Aorta (tissue), 5 donors: ENCODE measurements at regions not wholly inside any gene's neighbourhood (a gene's known extent, or its start where the extent isn't known, plus 50 kb on each side); places are given as distances from the start of the nearest gene placed in this dataset.

Experiments used
- ATAC-seq: fragments of 200-7000 bp; cut with Tn5 transposase; one replicate; pipeline ENCODE4 v1.9.1; 2022; ENCODE audit warnings: moderate library complexity; ENCODE audit not compliant: low FRiP score
- DNase-seq, 2 donors: peaks; one replicate each; pipeline ENCODE4 v3.0.0-alpha.2; 2020
- H3K27ac ChIP-seq, 2 donors: one replicate each; pipeline ENCODE4 v1.5.1; 2013; ENCODE audit warnings: low read length in 2 of 2, mild to moderate bottlenecking in 2 of 2, moderate library complexity in 2 of 2, control low read depth in 1 of 2, inconsistent platforms in 1 of 2, low read depth in 1 of 2
- H3K27me3 ChIP-seq, 2 donors: one replicate each; pipeline ENCODE4 v1.6.1; 2013; ENCODE audit warnings: control low read depth in 1 of 2, low read length in 1 of 2, mild to moderate bottlenecking in 1 of 2, moderate library complexity in 1 of 2; ENCODE audit not compliant: insufficient read depth in 2 of 2, control insufficient read depth in 1 of 2
- H3K36me3 ChIP-seq, 2 donors: one replicate each; pipeline ENCODE4 v1.6.1; 2013; ENCODE audit warnings: control low read depth in 1 of 2, low read length in 1 of 2, mild to moderate bottlenecking in 1 of 2; ENCODE audit not compliant: insufficient read depth in 2 of 2, control insufficient read depth in 1 of 2
- H3K4me1 ChIP-seq, 2 donors: one replicate each; pipeline ENCODE4 v1.6.1; 2013; ENCODE audit warnings: low read length in 2 of 2, control low read depth in 1 of 2, mild to moderate bottlenecking in 1 of 2, moderate library complexity in 1 of 2; ENCODE audit not compliant: insufficient read depth in 2 of 2, control insufficient read depth in 1 of 2
- H3K4me3 ChIP-seq, 2 donors: one replicate each; pipeline ENCODE4 v1.5.1; 2013; ENCODE audit warnings: low read length in 2 of 2, control low read depth in 1 of 2, mild to moderate bottlenecking in 1 of 2
- H3K9me3 ChIP-seq: one replicate; pipeline ENCODE4 v1.6.1; 2013; ENCODE audit warnings: mild to moderate bottlenecking, low read length; ENCODE audit not compliant: control insufficient read depth
- WGBS, 2 donors: extraction: QIAGEN DNeasy Blood & Tissue Kit; methylation state at CpG; one replicate each; pipeline ENCODE4 v1.1.7; 2013; 5-methylcytosine and 5-hydroxymethylcytosine counted together
- intact Hi-C, 2 donors: fragments of 100-400 bp; cut with DNase I; formaldehyde crosslinking; loops; one replicate each; pipeline versions ENCODE4 v1.14.2 to v1.15.0; 2022
- donor health status: healthy with polysubstance abuse.
- donor health status: Bipolar disorder and iron deficiency.
- donor health status: DM: no; HTN: no; CAD: no.
- donor health status: DM: no; HTN: no; CAD: no.
- donor health status: DM: yes; HTN: yes; CAD: no.

DNA sequence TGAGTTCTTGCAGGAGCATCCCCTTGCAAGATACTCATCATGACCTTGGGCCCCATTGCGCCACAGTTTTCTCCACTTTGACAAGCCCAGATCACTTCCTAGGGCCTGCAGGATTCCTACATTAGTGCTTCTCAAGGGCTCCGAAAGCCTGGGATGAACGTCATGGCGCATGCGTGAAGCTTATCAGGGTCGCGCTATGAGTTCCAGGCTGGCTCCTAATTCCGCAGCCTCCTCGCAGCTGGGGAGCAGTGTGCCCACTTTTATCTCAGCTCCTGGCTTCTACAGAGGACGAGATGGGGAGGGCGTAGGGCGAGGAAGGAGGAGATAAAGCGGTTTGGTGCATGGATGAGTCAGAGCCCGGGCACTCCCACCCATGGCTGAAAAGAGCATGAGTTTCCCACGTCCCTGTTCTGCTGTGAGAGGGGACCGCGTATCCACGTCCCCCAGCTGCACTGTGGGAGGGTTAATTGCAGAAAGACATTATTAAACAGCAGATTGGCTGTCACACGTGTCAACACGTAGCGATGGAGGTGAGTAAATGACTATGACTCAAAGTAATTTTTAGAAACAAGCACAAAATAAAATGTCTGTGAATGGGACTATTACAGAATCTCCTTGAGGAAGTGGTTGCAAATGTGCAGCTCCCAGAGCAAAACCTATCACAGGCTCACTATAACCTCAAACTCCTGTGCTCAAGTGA is 72.9 kb upstream of the DSP start:
- Histone ChIP-seq H3K27me3 (no peaks in the 10 kb centered on the region), H3K27ac (no peak overlapping the region), H3K4me1 (no peaks in the 10 kb centered on the region), H3K9me3 (no peaks in the 10 kb centered on the region), H3K36me3 (no peaks in the 10 kb centered on the region), H3K4me3 (no peak overlapping the region)
- 15 to 20% methylated on average over 21 of the region's 21 CpGs for WGBS, 2 donors
- no peak for DNase-seq
- intact Hi-C loops: no loop called here
- peak; percentile 50 for ATAC-seq

DNA sequence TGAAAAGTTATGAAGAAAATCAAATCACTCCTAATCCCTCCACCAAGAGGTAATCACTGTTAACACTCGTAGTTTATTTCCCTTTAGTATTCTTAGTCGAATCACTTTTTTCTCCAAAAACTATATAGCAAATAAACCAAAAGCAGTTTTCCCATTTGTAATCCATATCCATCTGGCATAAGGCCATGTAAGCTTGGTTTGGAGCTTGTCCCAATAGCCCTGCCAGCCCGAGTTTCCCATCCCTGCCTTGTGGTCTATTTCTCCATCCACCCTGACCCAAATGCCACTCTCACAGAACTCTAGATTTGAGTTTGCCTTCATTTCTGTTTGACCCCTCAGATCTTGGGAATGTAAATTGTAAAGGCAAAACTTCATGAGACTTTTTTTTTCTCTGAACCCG is 71.8 kb upstream of the DSP start:
- Histone ChIP-seq H3K4me3 (no peak overlapping the region), H3K36me3 (no peaks in the 10 kb centered on the region), H3K9me3 (no peaks in the 10 kb centered on the region), H3K4me1 (no peaks in the 10 kb centered on the region), H3K27me3 (no peaks in the 10 kb centered on the region), H3K27ac (no peak overlapping the region)
- intact Hi-C loops: no loop called here
- DNase-seq (no peak), ATAC-seq (no peak)
- 30 to 38% methylated on average over 4 of the region's 4 CpGs for WGBS, 2 donors

DNA sequence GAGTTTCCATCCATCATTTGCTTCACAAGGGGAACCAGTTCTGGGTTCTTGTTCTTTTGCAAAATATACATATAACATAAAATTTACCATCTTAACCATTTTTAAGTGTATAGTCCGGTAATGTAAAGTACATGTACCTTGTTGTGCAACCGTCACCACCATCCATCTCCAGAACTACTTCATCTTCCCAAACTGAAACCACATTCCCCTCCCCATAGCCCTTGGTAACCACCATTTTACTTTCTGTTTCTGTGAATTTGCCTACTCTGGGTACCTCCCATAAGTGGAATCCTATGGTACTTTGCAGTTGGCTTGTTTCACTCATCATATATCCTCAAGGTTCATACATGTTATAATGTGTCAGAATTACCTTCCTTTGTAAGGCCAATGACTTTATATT is 70.3 kb upstream of the DSP start:
- intact Hi-C loops: no loop called here
- WGBS, 2 donors: 94% methylated on average over 2 of the region's 2 CpGs
- H3K27me3 ChIP-seq: no peaks in the 10 kb centered on the region
- DNase-seq (no peak), ATAC-seq (no peak)
- H3K9me3 ChIP-seq: no peaks in the 10 kb centered on the region
- no peak overlapping the region for H3K27ac ChIP-seq
- no peaks in the 10 kb centered on the region for H3K36me3 ChIP-seq
- no peaks in the 10 kb centered on the region for H3K4me1 ChIP-seq
- no peak overlapping the region for H3K4me3 ChIP-seq

DNA sequence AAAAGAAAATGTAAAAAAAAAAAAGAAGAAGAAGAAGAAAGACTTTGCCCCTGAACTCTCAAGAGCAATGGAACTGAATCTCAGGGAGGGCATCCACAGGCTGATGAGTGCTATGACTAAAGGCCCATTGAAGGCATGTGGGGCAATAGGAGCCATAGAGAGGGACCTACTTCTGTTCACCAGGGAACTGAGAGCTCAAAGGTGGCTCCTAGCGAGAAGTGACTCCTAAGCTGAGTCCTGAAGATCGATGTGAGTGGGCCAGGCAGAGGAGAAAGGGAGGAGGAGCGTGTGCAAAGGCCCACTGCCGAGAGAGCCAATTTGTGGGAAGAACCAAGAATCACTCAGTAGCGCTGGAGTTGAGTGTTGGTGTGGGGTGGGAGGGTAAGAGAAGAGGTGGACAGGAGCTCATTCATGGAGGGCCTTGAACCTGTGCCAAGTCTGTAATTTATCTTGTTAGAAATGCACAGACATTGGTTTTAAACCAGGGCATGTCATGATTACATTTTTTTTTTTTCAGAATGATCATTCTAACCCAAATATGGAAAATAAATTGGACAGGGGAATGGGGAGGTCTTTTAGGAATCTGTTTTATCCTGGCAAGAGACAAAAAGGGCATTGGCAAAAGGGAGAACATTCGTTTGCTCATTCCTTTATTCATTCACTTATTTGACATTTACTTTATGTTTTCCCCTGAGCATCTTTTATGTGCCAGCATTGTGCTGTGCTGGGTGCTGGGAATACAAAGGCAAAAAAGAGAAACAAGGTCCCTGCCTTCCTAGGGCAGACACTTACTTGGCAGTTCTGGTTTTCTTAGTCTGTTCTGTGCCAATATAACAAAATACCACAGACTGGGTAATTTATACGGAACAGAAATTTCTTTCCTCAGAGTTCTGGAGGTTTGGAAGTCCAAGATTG is 67.4 kb upstream of the DSP start:
- Histone ChIP-seq H3K27me3 (no peaks in the 10 kb centered on the region), H3K4me1 (no peaks in the 10 kb centered on the region), H3K27ac (no peak overlapping the region), H3K9me3 (no peaks in the 10 kb centered on the region), H3K4me3 (no peak overlapping the region), H3K36me3 (no peaks in the 10 kb centered on the region)
- DNase-seq (no peak), ATAC-seq (no peak)
- WGBS, 2 donors: 74 to 76% methylated on average over 7 of the region's 7 CpGs
- intact Hi-C loops: no loop called here

DNA sequence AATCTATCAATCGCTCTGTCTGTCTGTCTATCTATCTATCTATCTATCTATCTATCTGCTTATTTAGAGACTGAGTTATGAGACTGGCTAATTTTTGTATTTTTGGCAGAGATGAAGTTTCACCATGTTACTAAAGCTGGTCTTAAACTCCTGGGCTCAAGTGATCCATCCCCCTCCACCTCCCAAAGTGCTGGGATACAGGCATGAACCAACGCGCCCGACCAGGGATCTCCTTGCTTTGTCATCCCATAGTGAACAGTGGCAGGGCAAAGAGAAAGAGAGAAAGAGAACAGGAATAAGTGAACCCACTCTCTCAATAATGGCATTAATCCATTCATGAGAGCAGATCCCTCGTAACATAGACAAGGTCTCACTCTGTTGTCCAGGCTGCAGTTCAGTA is 66.4 kb upstream of the DSP start:
- H3K27me3 ChIP-seq: no peaks in the 10 kb centered on the region
- no peaks in the 10 kb centered on the region for H3K4me1 ChIP-seq
- H3K9me3 ChIP-seq: no peaks in the 10 kb centered on the region
- no peak overlapping the region for H3K27ac ChIP-seq
- 93 to 97% methylated on average over 5 of the region's 5 CpGs for WGBS, 2 donors
- H3K36me3 ChIP-seq: no peaks in the 10 kb centered on the region
- intact Hi-C loops: no loop called here
- ATAC-seq: no peak
- no peak for DNase-seq
- no peak overlapping the region for H3K4me3 ChIP-seq

DNA sequence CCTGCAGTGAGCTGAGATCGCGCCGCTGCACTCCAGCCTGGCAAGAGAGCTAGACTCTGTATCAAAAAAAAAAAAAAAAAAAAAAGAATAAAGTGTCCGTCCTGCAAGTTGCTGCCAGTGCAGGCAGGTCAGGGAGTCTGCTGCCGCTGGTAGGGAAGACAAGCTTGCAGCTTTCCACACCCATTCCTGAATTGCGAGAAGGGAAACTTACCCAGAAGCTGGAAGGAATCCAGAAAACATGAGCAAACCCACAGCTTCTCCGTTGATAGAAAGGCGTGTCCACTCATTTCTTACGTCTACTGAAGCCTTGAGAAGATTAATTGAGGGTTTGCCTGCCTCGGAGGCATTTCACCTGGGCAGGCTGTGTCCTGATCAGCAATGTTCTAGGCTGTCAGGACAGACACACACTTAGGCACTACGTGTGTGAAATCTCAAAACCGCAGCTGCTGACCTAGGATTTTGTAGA is 61.6 kb upstream of the DSP start:
- no peaks in the 10 kb centered on the region for H3K4me1 ChIP-seq
- no peak overlapping the region for H3K27ac ChIP-seq
- no peaks in the 10 kb centered on the region for H3K27me3 ChIP-seq
- ATAC-seq (no peak), DNase-seq (no peak)
- no peaks in the 10 kb centered on the region for H3K9me3 ChIP-seq
- no peak overlapping the region for H3K4me3 ChIP-seq
- no peaks in the 10 kb centered on the region for H3K36me3 ChIP-seq
- WGBS, 2 donors: 47 to 53% methylated on average over 12 of the region's 12 CpGs
- intact Hi-C loops: no loop called here

DNA sequence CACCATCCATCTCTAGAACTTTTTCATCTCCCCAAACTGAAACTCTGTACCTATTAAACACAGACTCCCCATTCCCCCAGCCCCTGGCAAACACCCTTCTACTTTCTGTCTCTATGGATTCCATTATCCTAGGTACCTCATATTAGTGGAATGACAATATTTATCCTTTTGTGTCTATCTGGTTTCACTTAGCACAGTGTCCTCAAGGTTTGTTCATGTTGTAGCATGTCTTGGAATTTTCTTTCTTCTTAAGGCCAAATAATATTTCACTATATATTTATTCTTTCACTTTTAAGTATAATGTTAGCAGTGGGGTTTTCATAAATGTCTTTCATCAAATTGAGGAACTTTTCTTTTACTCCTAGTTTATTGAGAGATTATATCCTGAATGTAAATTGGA is 56.8 kb upstream of the DSP start:
- Histone ChIP-seq H3K36me3 (no peaks in the 10 kb centered on the region), H3K27ac (no peak overlapping the region), H3K9me3 (no peaks in the 10 kb centered on the region), H3K27me3 (no peaks in the 10 kb centered on the region), H3K4me1 (no peaks in the 10 kb centered on the region), H3K4me3 (no peak overlapping the region)
- intact Hi-C loops: no loop called here
- DNase-seq (no peak), ATAC-seq (no peak)

DNA sequence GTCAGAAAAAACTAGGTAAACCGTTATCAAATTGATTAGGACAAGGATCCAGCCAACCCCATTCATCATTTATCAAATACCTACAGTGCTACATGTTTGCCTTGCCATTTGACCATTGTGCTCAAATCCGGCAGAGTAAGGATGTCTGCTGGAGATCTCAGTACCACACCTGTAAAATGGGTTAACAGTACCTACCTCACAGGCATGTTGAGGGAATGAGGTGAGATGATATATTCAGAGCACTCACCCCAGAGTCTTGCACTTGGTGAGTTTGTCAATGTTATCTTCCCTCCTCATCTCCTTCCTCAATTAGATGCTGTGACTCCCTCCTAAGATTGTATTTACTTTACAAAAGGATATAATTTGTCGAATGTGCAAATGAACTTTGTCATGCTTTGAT is 54.5 kb upstream of the DSP start:
- ATAC-seq: no peak
- H3K36me3 ChIP-seq: no peaks in the 10 kb centered on the region
- 82 to 88% methylated on average over 3 of the region's 3 CpGs for WGBS, 2 donors

DNA sequence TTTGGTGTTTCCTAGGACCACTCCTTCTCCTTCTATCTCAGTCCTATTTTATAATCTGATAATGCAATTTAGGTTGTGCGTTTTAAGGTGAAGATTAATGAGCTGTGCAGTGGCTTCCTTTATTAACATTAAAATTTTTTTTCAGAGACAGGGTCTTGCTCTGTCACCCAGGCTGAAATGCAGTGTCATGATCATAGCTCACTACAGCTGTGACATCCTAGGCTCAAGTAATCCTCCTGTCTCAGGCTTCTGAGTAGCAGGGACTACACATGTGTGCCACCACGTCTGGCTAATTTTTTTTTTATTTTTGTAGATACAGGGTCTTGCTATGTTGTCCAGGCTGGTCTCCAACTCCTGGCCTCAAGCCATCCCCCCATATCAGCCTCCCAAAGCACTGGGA is 53.0 kb upstream of the DSP start:
- ATAC-seq (no peak), DNase-seq (no peak)
- H3K36me3 ChIP-seq: no peaks in the 10 kb centered on the region
- 63 to 71% methylated on average over 2 of the region's 2 CpGs for WGBS, 2 donors
- H3K9me3 ChIP-seq: no peaks in the 10 kb centered on the region
- no peak overlapping the region for H3K27ac ChIP-seq
- H3K4me1 ChIP-seq: no peaks in the 10 kb centered on the region
- no peak overlapping the region for H3K4me3 ChIP-seq
- intact Hi-C loops: no loop called here
- no peaks in the 10 kb centered on the region for H3K27me3 ChIP-seq

More for the DNA sequence above, 54.5 kb upstream of the DSP start:
- Histone ChIP-seq H3K9me3 (no peaks in the 10 kb centered on the region), H3K4me3 (no peak overlapping the region), H3K4me1 (no peaks in the 10 kb centered on the region), H3K27ac (no peak overlapping the region), H3K27me3 (no peaks in the 10 kb centered on the region)
- no peak for DNase-seq
- intact Hi-C loops: no loop called here
